AG04449 (cell line): ENCODE measurements at regions not wholly inside any gene's neighbourhood (a gene's known extent, or its start where the extent isn't known, plus 50 kb on each side); places are given as distances from the start of the nearest gene placed in this dataset.

ENCODE experiments used
- CTCF ChIA-PET: fragments of 350-600 bp; formaldehyde crosslinking; extraction: SDS; loops from one replicate; lab custom pipeline; 2021; ENCODE audit warnings: antibody characterized with exemption; lab: Yijun Ruan, JAX
- POLR2A ChIA-PET: fragments of 400-600, 350-600 bp; formaldehyde crosslinking; extraction: SDS; loops from one replicate; lab custom pipeline; 2020; ENCODE audit warnings: antibody characterized with exemption, inconsistent platforms; lab: Yijun Ruan, JAX
- DNase-seq: peaks from one replicate; pipeline ENCODE4 v3.0.0-alpha.2; 2010; ENCODE audit warnings: low read depth, low spot score
- H3K4me3 ChIP-seq: 2 replicates; pipeline ENCODE4 v1.5.1; 2011; ENCODE audit warnings: low read depth, mild to moderate bottlenecking, control low read depth, low read length
- CTCF ChIP-seq: IDR thresholded peaks from one replicate; pipeline ENCODE4 v1.5.1; 2011; ENCODE audit warnings: mild to moderate bottlenecking, moderate library complexity, low read length, control low read depth, inconsistent platforms; ENCODE audit not compliant: insufficient read depth; ENCODE audit errors: missing control alignments

DNA sequence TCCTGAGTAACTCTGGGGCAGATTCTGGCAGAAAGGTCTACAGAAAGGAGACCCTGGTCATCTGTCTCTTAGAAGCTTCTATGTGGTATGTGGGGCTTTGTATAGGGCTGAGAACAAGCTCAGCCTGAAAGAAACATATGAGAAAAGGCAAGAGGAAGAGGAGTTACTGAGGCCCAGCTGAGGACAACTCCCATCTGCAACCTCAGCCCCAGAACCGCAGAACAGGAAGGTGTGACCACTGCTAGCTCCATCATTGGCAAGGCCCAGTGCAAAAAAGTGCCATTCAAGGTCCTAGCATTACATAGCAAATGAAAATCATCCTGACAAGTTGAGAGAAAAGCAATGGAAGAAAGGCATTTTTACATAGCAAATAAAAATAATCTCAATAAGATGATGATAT, 503.8 kb downstream of the NPHP4 start:
- no peak overlapping the region for H3K4me3 ChIP-seq
- no peak for TF ChIP-seq CTCF
- ChIA-PET POLR2A (no interaction called here), CTCF (no interaction called here)
- no peak for DNase-seq

DNA sequence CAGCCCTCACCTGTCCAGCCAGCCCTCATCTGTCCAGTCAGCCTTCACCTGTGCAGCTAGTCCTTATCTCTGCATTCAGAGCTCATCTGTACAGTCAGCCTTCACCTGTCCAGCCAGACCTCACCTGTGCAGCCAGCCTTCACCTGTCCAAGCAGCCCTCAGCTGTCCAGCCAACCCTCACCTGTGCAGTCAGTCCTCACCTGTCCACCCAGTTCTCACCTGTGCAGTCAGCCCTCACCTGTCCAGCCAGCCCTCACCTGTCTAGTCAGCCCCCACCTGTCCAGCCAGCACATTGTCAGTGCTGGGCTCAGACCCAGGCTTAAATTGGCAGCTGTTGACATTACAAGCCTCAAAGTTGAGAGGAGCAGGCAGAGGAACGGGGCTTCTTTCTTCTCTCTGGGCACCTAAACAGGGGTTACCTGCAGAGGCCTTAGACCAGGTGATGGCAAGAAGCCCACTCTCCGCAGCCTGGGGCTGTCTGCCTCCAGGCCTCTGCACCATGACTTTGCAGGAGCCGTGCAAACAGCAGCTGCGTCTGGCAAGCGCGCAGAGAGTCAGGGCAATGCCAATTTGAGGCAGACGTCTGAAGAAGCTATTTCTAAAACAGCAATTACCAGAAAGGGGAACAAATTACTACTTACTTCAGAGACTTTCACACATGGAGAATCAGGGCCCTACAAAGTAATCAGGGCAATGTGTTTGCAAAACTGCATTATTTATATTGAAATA, 506.1 kb downstream of the NPHP4 start:
- CTCF ChIA-PET, result no interaction called here
- DNase-seq, result no peak

GRCh38 chr1:5485436-5485835, 506.8 kb downstream of the NPHP4 start:
- no peak for DNase-seq
- POLR2A ChIA-PET, result no interaction called here
- CTCF ChIA-PET, result no interaction called here
- no peak overlapping the region for H3K4me3 ChIP-seq
- TF ChIP-seq CTCF, result no peak

More for the DNA sequence above, 506.1 kb downstream of the NPHP4 start:
- TF ChIP-seq CTCF, result no peak
- POLR2A ChIA-PET, result no interaction called here
- H3K4me3 ChIP-seq, result no peak overlapping the region

- ChIA-PET CTCF (no interaction called here), POLR2A (no interaction called here)
- TF ChIP-seq CTCF, result no peak
- no peak for DNase-seq
- no peak overlapping the region for H3K4me3 ChIP-seq
Measured at GRCh38 chr1:5484451-5485165, 507.6 kb downstream of the NPHP4 start.

- CTCF ChIA-PET, result no interaction called here
- no peak overlapping the region for H3K4me3 ChIP-seq
- no peak for TF ChIP-seq CTCF
- POLR2A ChIA-PET, result no interaction called here
- DNase-seq, result no peak
Measured at GRCh38 chr1:5481889-5482288, 510.3 kb downstream of the NPHP4 start.

DNA sequence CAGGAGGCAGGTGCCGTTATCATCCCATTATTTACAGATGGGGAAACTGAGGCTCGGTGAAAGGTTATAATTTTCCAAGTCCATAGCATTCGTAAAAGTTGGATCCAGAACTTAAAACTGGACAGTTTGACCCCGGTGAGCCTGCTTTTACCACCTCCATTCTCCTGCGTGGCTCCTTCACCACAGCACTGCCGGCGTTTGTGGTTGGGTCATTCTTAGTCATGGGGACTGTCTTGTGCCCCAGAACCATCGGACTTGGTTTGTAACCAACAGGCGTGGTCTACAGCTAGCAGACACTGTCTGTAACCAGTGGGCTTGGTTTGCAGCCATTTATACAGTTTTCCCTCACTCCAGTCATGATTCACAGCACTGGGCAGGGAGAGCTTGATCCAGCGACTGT, 511.3 kb downstream of the NPHP4 start:
- TF ChIP-seq CTCF, result no peak
- no peak overlapping the region for H3K4me3 ChIP-seq
- CTCF ChIA-PET, result no interaction called here
- POLR2A ChIA-PET, result no interaction called here
- no peak for DNase-seq
